GM12878 (cell line): ENCODE measurements at regions not wholly inside any gene's neighbourhood (a gene's known extent, or its start where the extent isn't known, plus 50 kb on each side); places are given as distances from the start of the nearest gene placed in this dataset.

Source experiments
- ATAC-seq: fragments of 200-7000 bp; cut with Tn5 transposase; 3 replicates; pipeline ENCODE4 v1.9.1; 2020; ENCODE audit warnings: mild to moderate bottlenecking, moderate library complexity
- BruUV-seq: library from RNA; stranded (reverse); fragments of 400-500 nt; replicated peaks from 2 replicates; lab custom pipeline; 2021; lab: Mats Ljungman, UMichigan
- CTCF ChIA-PET: fragments of 300-600 bp; sonication (Branson Sonifier 250); formaldehyde crosslinking; extraction: SDS; loops from one replicate; lab custom pipeline; 2021; ENCODE audit warnings: inconsistent platforms; lab: Yijun Ruan, JAX
- POLR2A ChIA-PET: fragments of 350-600 bp; formaldehyde crosslinking; extraction: SDS; loops from one replicate; lab custom pipeline; 2021; ENCODE audit warnings: inconsistent platforms; lab: Charles Lee
- RAD21 ChIA-PET: fragments of 300-600 bp; sonication (Branson Sonifier 250); formaldehyde crosslinking; loops from one replicate; lab custom pipeline; 2023; ENCODE audit warnings: antibody characterized with exemption; ENCODE audit not compliant: unreplicated experiment; lab: Charles Lee
- SMC1A ChIA-PET: fragments of 300-600 bp; sonication (Branson Sonifier 250); formaldehyde crosslinking; loops from one replicate; lab custom pipeline; 2023; ENCODE audit not compliant: unreplicated experiment, uncharacterized antibody; lab: Charles Lee
- DNase-seq: peaks from one replicate; pipeline ENCODE4 v3.0.0-alpha.2; 2011; ENCODE audit warnings: low read depth, low spot score
- FAIRE-seq: peaks from 3 replicates; lab custom pipeline; 2011; peaks lifted over from hg19 to GRCh38; lab: Jason Lieb, UNC
- H2AFZ ChIP-seq: 2 replicates; pipeline ENCODE4 v1.6.0; 2011; ENCODE audit warnings: low read depth, low read length, control low read depth; ENCODE audit not compliant: control insufficient read depth
- H3K27ac ChIP-seq: 2 replicates; pipeline ENCODE4 v1.5.1; 2011; ENCODE audit warnings: control low read depth; ENCODE audit not compliant: control insufficient read depth, insufficient read depth
- H3K27me3 ChIP-seq, 2 experiments: replicated peaks in 1 of 2; 2 replicates each; pipeline versions ENCODE4 v1.6.0 to v1.6.1; 2011; ENCODE audit warnings: low read length in 1 of 2; ENCODE audit not compliant: control insufficient read depth in 2 of 2, insufficient read depth in 2 of 2
- H3K36me3 ChIP-seq, 2 experiments: 2 replicates each; pipeline ENCODE4 v1.5.1; 2011; ENCODE audit warnings: low read length in 1 of 2; ENCODE audit not compliant: control insufficient read depth in 2 of 2, insufficient read depth in 2 of 2
- H3K4me1 ChIP-seq: 2 replicates; pipeline ENCODE4 v1.6.1; 2011; ENCODE audit warnings: mild to moderate bottlenecking, low read length, moderate library complexity, mixed read lengths; ENCODE audit not compliant: control insufficient read depth, insufficient read depth
- H3K4me2 ChIP-seq: 2 replicates; pipeline ENCODE4 v1.6.0; 2011; ENCODE audit warnings: control low read depth; ENCODE audit not compliant: control insufficient read depth, insufficient read depth
- H3K4me3 ChIP-seq: fragments of 200-600 bp; sonication (generic); 2 replicates; pipeline ENCODE4 v1.5.1; 2016
- H3K79me2 ChIP-seq: 2 replicates; pipeline ENCODE4 v1.6.0; 2011; ENCODE audit warnings: low read length; ENCODE audit not compliant: control insufficient read depth, insufficient read depth
- H3K9ac ChIP-seq: 2 replicates; pipeline ENCODE4 v1.8.0; 2011; ENCODE audit warnings: low read length, control low read depth, mixed read lengths; ENCODE audit not compliant: control insufficient read depth, insufficient read depth
- H3K9me3 ChIP-seq: replicated peaks from 3 replicates; pipeline ENCODE4 v1.5.1; 2011; ENCODE audit warnings: mild to moderate bottlenecking, low read length; ENCODE audit not compliant: control insufficient read depth, insufficient read depth
- H4K20me1 ChIP-seq: 2 replicates; pipeline ENCODE4 v1.6.0; 2011; ENCODE audit not compliant: control insufficient read depth, insufficient read depth
- ASH2L ChIP-seq: fragments of 300-600, 200-600 bp; sonication (generic); IDR thresholded peaks from 2 replicates; pipeline ENCODE4 v1.6.1; 2017; ENCODE audit warnings: low read depth, mild to moderate bottlenecking, borderline replicate concordance
- BACH1 ChIP-seq: fragments of 450-650 bp; IDR thresholded peaks from 2 replicates; pipeline ENCODE4 v1.6.1; 2017; ENCODE audit warnings: mild to moderate bottlenecking, borderline replicate concordance
- CBFB ChIP-seq: IDR thresholded peaks from 2 replicates; pipeline ENCODE4 v1.6.1; 2016; ENCODE audit warnings: antibody characterized with exemption, low read depth
- CHD1 ChIP-seq: IDR thresholded peaks from 2 replicates; pipeline ENCODE4 v1.6.1; 2012; ENCODE audit warnings: low read depth, low read length, improper control_type of control experiment
- CHD4 ChIP-seq: fragments of 200-600 bp; sonication (generic); IDR thresholded peaks from 2 replicates; pipeline ENCODE4 v1.6.1; 2016; ENCODE audit warnings: mild to moderate bottlenecking
- CUX1 ChIP-seq: IDR thresholded peaks from 2 replicates; pipeline ENCODE4 v1.6.1; 2012; ENCODE audit warnings: improper control_type of control experiment, low read depth, low read length; ENCODE audit not compliant: insufficient replicate concordance
- EED ChIP-seq: sonication (generic); IDR thresholded peaks from 2 replicates; pipeline ENCODE4 v1.6.1; 2016; ENCODE audit warnings: antibody characterized with exemption, low read depth
- ELK1 ChIP-seq: IDR thresholded peaks from 2 replicates; pipeline ENCODE4 v1.6.1; 2012; ENCODE audit warnings: low read depth, low read length, improper control_type of control experiment
- EZH2 ChIP-seq: IDR thresholded peaks from 2 replicates; pipeline ENCODE4 v1.6.1; 2012; ENCODE audit warnings: low read depth, mild to moderate bottlenecking, control low read depth, inconsistent platforms, low read length, borderline replicate concordance; ENCODE audit not compliant: control insufficient read depth
- MEF2A ChIP-seq: IDR thresholded peaks from 2 replicates; pipeline ENCODE4 v1.6.1; 2011; ENCODE audit warnings: low read depth, mild to moderate bottlenecking, low read length, moderate library complexity; ENCODE audit not compliant: insufficient read depth
- NFYB ChIP-seq: IDR thresholded peaks from 2 replicates; pipeline ENCODE4 v1.6.1; 2011; ENCODE audit warnings: low read depth, mild to moderate bottlenecking, low read length, improper control_type of control experiment, moderate library complexity; ENCODE audit not compliant: insufficient read depth
- POLR2AphosphoS5 ChIP-seq: IDR thresholded peaks from 2 replicates; pipeline ENCODE4 v1.6.1; 2011; ENCODE audit warnings: mild to moderate bottlenecking, low read length, inconsistent platforms
- PRDM15 ChIP-seq: fragments of 450-650 bp; formaldehyde crosslinking; IDR thresholded peaks from 2 replicates; pipeline ENCODE4 v1.4.0; 2020; ENCODE audit warnings: mild to moderate bottlenecking, moderate library complexity
- SIX5 ChIP-seq: IDR thresholded peaks from 2 replicates; pipeline ENCODE4 v1.6.1; 2011; ENCODE audit warnings: mild to moderate bottlenecking, low read depth, low read length, moderate library complexity; ENCODE audit not compliant: severe bottlenecking
- SMAD1 ChIP-seq: fragments of 450-650 bp; IDR thresholded peaks from 2 replicates; pipeline ENCODE4 v1.6.1; 2018; ENCODE audit warnings: mild to moderate bottlenecking, low read depth; ENCODE audit not compliant: partially characterized antibody
- SPI1 ChIP-seq: IDR thresholded peaks from 2 replicates; pipeline ENCODE4 v1.6.1; 2011; ENCODE audit warnings: low read depth, mild to moderate bottlenecking, low read length, moderate library complexity, borderline replicate concordance; ENCODE audit not compliant: insufficient read depth
- WGBS: methylation state at CpG from one replicate; pipeline ENCODE4 v1.1.6; 2016; ENCODE audit warnings: low lambda C conversion rate; ENCODE audit not compliant: insufficient replicate concordance, insufficient coverage; ENCODE audit errors: missing lambda C conversion rate; 5-methylcytosine and 5-hydroxymethylcytosine counted together
- in situ Hi-C: fragments of 300-500 bp; cut with MboI; formaldehyde crosslinking; loops from 9 replicates; pipeline ENCODE4 v1.14.3; 2018; ENCODE audit warnings: mixed read lengths
- intact Hi-C: fragments of 100-400 bp; cut with micrococcal nuclease; formaldehyde crosslinking; loops from one replicate; pipeline ENCODE4 v1.14.2; 2022; ENCODE audit not compliant: unreplicated experiment

GRCh38 chr12:30048371-30048770, 264.6 kb upstream of the TMTC1 start:
- ChIA-PET RAD21 (no interaction called here), CTCF (interaction anchor here (0.9 kb wide), 1 partner anchor 17 kb away, joined by 4 read pairs; no protein-coding TSS in a partner anchor), SMC1A (no interaction called here), POLR2A (no interaction called here)
- H4K20me1 ChIP-seq, result no peaks in the 10 kb centered on the region
- H3K4me2 ChIP-seq, result no peak overlapping the region
- H3K27ac ChIP-seq, result no peak overlapping the region
- intact Hi-C loops (no loop called here), in situ Hi-C loops (no loop called here)
- no peak for DNase-seq
- H3K27me3 ChIP-seq, result no peaks in the 10 kb centered on the region; a peak in 1 of 4 replicates
- WGBS, result 0% methylated on average over 2 of the region's 2 CpGs
- no peak overlapping the region for H2AFZ ChIP-seq
- H3K79me2 ChIP-seq, result no peaks in the 10 kb centered on the region
- no peak for FAIRE-seq
- H3K4me1 ChIP-seq, result no peaks in the 10 kb centered on the region
- H3K9ac ChIP-seq, result no peak overlapping the region
- ATAC-seq, result no peak
- BruUV-seq, result no TSS peak
- H3K36me3 ChIP-seq, result no peaks in the 10 kb centered on the region
- no peaks in the 10 kb centered on the region for H3K9me3 ChIP-seq
- no peak overlapping the region for H3K4me3 ChIP-seq
- TF ChIP-seq POLR2AphosphoS5 (no peak), EED (no peak), CBFB (no peak), SMAD1 (no peak), CUX1 (no peak), PRDM15 (no peak), SIX5 (no peak), MEF2A (no peak), EZH2 (no peak), NFYB (no peak), ASH2L (no peak), BACH1 (no peak), SPI1 (no peak), ELK1 (no peak), CHD4 (no peak), CHD1 (no peak)
